ENCODE measurements at regions not wholly inside any gene's neighbourhood (a gene's known extent, or its start where the extent isn't known, plus 50 kb on each side); places are given as distances from the start of the nearest gene placed in this dataset.

GRCh38 chr18:3357516-3357915, 92.5 kb upstream of the TGIF1 start:
- BruUV-seq (replicated peaks) = no TSS peak
- in situ Hi-C loops (cut with MboI; ENCODE audit: low sequenced_read_pairs) = no loop called here
- WGBS, 2 experiments (ENCODE audit: extremely low coverage in 2 of 2, insufficient read length in 1 of 2) = 90% methylated on average over 2 of the region's 5 CpGs; no CpG with 5 or more reads in 1 of the 2 experiments

More at GRCh38 chr18:3357516-3357915, 92.5 kb upstream of the TGIF1 start:
- no peak overlapping the region for H2BK5ac ChIP-seq (ENCODE audit: low read depth, low read length, poor library complexity, severe bottlenecking)
- no peak overlapping the region for H2AK9ac ChIP-seq (replicated peaks; ENCODE audit: low read depth, low read length, poor library complexity)
- H3K4me3 ChIP-seq (ENCODE audit: insufficient read depth, low read depth, low read length) = no peak overlapping the region
- CTCF ChIA-PET = no interaction called here
- no peaks in the 10 kb centered on the region for H4K20me1 ChIP-seq (ENCODE audit: insufficient read depth, low read length)
- no peak overlapping the region for H4K5ac ChIP-seq (ENCODE audit: low read depth, low read length)
- DNase-seq = no peak
- no peak overlapping the region for H3K56ac ChIP-seq (ENCODE audit: extremely low read depth, insufficient read depth, low read length)
- no peak overlapping the region for H3K14ac ChIP-seq (replicated peaks; ENCODE audit: low read depth, low read length)
- no peak overlapping the region for H3K4me2 ChIP-seq (ENCODE audit: low read depth, low read length)
- H3K79me1 ChIP-seq (ENCODE audit: low read depth in 1 of 2, low read length in 2 of 2) = no peaks in the 10 kb centered on the region
- H2AK5ac ChIP-seq (ENCODE audit: low read depth, low read length) = no peak overlapping the region
- TF ChIP-seq RFX5 (IDR thresholded peaks at IDR 0.05; ENCODE audit: low read depth, low read length) (no peak), RAD21 (IDR thresholded peaks at IDR 0.05; ENCODE audit: low read length) (no peak), MAZ (IDR thresholded peaks at IDR 0.05; ENCODE audit: borderline replicate concordance, low read depth, low read length) (no peak), CEBPB (IDR thresholded peaks at IDR 0.05; ENCODE audit: low read depth, low read length) (no peak), CHD1 (IDR thresholded peaks at IDR 0.05; ENCODE audit: low read depth, low read length) (no peak), BHLHE40 (IDR thresholded peaks at IDR 0.05; ENCODE audit: low read depth, low read length) (no peak), ELK1 (IDR thresholded peaks at IDR 0.05; ENCODE audit: borderline replicate concordance, low read depth, low read length) (no peak), FOS (IDR thresholded peaks at IDR 0.05; ENCODE audit: low read depth, low read length) (no peak), MAFK (IDR thresholded peaks at IDR 0.05; ENCODE audit: low read depth, low read length) (no peak), MXI1 (IDR thresholded peaks at IDR 0.05; ENCODE audit: borderline replicate concordance, low read depth, low read length) (no peak), POLR2A (IDR thresholded peaks at IDR 0.05; ENCODE audit: low read depth, low read length) (no peak), RCOR1 (IDR thresholded peaks at IDR 0.05; ENCODE audit: insufficient replicate concordance, low read length) (no peak), NFE2L2 (IDR thresholded peaks at IDR 0.05; ENCODE audit: low read depth, low read length) (no peak), SMC3 (IDR thresholded peaks at IDR 0.05; ENCODE audit: low read depth, low read length) (no peak)
- TF ChIP-seq, protein P1, sequence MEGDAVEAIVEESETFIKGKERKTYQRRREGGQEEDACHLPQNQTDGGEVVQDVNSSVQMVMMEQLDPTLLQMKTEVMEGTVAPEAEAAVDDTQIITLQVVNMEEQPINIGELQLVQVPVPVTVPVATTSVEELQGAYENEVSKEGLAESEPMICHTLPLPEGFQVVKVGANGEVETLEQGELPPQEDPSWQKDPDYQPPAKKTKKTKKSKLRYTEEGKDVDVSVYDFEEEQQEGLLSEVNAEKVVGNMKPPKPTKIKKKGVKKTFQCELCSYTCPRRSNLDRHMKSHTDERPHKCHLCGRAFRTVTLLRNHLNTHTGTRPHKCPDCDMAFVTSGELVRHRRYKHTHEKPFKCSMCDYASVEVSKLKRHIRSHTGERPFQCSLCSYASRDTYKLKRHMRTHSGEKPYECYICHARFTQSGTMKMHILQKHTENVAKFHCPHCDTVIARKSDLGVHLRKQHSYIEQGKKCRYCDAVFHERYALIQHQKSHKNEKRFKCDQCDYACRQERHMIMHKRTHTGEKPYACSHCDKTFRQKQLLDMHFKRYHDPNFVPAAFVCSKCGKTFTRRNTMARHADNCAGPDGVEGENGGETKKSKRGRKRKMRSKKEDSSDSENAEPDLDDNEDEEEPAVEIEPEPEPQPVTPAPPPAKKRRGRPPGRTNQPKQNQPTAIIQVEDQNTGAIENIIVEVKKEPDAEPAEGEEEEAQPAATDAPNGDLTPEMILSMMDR (conservative IDR thresholded peaks at IDR 0.05; ENCODE audit: low read depth, low read length) = no peak
- TF ChIP-seq, protein P2, sequence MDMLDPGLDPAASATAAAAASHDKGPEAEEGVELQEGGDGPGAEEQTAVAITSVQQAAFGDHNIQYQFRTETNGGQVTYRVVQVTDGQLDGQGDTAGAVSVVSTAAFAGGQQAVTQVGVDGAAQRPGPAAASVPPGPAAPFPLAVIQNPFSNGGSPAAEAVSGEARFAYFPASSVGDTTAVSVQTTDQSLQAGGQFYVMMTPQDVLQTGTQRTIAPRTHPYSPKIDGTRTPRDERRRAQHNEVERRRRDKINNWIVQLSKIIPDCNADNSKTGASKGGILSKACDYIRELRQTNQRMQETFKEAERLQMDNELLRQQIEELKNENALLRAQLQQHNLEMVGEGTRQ (IDR thresholded peaks at IDR 0.05; ENCODE audit: low read depth, low read length) = no peak
- H3K4ac ChIP-seq (ENCODE audit: low read depth, low read length) = no peak overlapping the region
- no peak overlapping the region for H2BK20ac ChIP-seq (ENCODE audit: low read depth, low read length)
- dilution Hi-C loops (cut with HindIII; ENCODE audit: low sequenced_read_pairs, unreplicated experiment) (no loop called here), intact Hi-C loops (cut with micrococcal nuclease) (no loop called here)
- H3K9me3 ChIP-seq (ENCODE audit: control insufficient read depth, insufficient read depth, low read length) = no peaks in the 10 kb centered on the region
- POLR2A ChIA-PET (ENCODE audit: unreplicated experiment) = no interaction called here
- H3K4me1 ChIP-seq (ENCODE audit: control insufficient read depth, insufficient read depth, low read length) = no peaks in the 10 kb centered on the region
- H2BK15ac ChIP-seq (ENCODE audit: low read depth, low read length) = no peak overlapping the region
- H2BK120ac ChIP-seq (ENCODE audit: low read depth, low read length) = no peak overlapping the region
- no peaks in the 10 kb centered on the region for H3K27me3 ChIP-seq (ENCODE audit: control insufficient read depth, insufficient read depth, low read length)
- no peak overlapping the region for H3K18ac ChIP-seq (ENCODE audit: low read depth, low read length)
- no peak overlapping the region for H4K8ac ChIP-seq (ENCODE audit: low read depth in 2 of 2, low read length in 2 of 2)
- no peaks in the 10 kb centered on the region for H3K9me1 ChIP-seq (ENCODE audit: insufficient read depth, low read length)
- no peak overlapping the region for H3K23ac ChIP-seq (ENCODE audit: low read depth, low read length)
- no peaks in the 10 kb centered on the region for H3K36me3 ChIP-seq (ENCODE audit: control insufficient read depth, insufficient read depth, low read length)
- H4K91ac ChIP-seq (ENCODE audit: insufficient read depth, low read depth, low read length) = no peak overlapping the region
- no peak overlapping the region for H2AFZ ChIP-seq (replicated peaks; ENCODE audit: low read length, poor library complexity)
- H3K9ac ChIP-seq (ENCODE audit: low read depth, low read length) = no peak overlapping the region
- H3K27ac ChIP-seq (ENCODE audit: insufficient read depth, low read length) = no peak overlapping the region
- ATAC-seq (ENCODE audit: low read depth) = no peak

Data from IMR-90 (cell line).